DOHH2 (cell line): ENCODE measurements at regions not wholly inside any gene's neighbourhood (a gene's known extent, or its start where the extent isn't known, plus 50 kb on each side); places are given as distances from the start of the nearest gene placed in this dataset.

ENCODE experiments used
- H3F3A ChIP-seq: fragments of 200-600 bp; sonication (generic), shearing (Covaris generic); 2 replicates; pipeline ENCODE4 v1.6.0; 2016; ENCODE audit warnings: antibody characterized with exemption, mild to moderate bottlenecking; ENCODE audit not compliant: control insufficient read depth, insufficient read depth
- H3K27ac ChIP-seq: fragments of 200-600 bp; sonication (generic); 2 replicates; pipeline ENCODE4 v1.5.1; 2014; ENCODE audit warnings: low read depth, mild to moderate bottlenecking, low read length, moderate library complexity
- H3K27me3 ChIP-seq: fragments of 200-600 bp; sonication (generic); 2 replicates; pipeline ENCODE4 v1.6.1; 2014; ENCODE audit warnings: mild to moderate bottlenecking, low read length, mixed read lengths; ENCODE audit not compliant: control insufficient read depth
- H3K36me3 ChIP-seq: fragments of 200-600 bp; sonication (generic); 2 replicates; pipeline ENCODE4 v1.6.1; 2014; ENCODE audit warnings: mild to moderate bottlenecking, low read length, moderate library complexity, mixed read lengths; ENCODE audit not compliant: control insufficient read depth
- H3K4me1 ChIP-seq: fragments of 200-600 bp; sonication (generic); 2 replicates; pipeline ENCODE4 v1.6.1; 2014; ENCODE audit warnings: mild to moderate bottlenecking, low read length, mixed read lengths; ENCODE audit not compliant: control insufficient read depth
- H3K4me2 ChIP-seq: fragments of 200-600 bp; sonication (generic); 2 replicates; pipeline ENCODE4 v1.6.0; 2014; ENCODE audit warnings: mild to moderate bottlenecking, low read length, moderate library complexity
- H3K4me3 ChIP-seq: fragments of 200-600 bp; sonication (generic); 2 replicates; pipeline ENCODE4 v1.5.1; 2014; ENCODE audit warnings: mild to moderate bottlenecking, low read length, mixed read lengths
- H3K79me2 ChIP-seq: fragments of 200-600 bp; sonication (generic); 2 replicates; pipeline ENCODE4 v1.6.1; 2014; ENCODE audit warnings: mild to moderate bottlenecking, low read length, mixed read lengths; ENCODE audit not compliant: control insufficient read depth
- H3K9me2 ChIP-seq: fragments of 200-600 bp; sonication (generic); replicated peaks from 2 replicates; pipeline ENCODE4 v1.6.1; 2014; ENCODE audit warnings: mild to moderate bottlenecking, low read length, mixed read lengths; ENCODE audit not compliant: control insufficient read depth
- H3K9me3 ChIP-seq: fragments of 200-600 bp; sonication (generic); 2 replicates; pipeline ENCODE4 v1.6.1; 2014; ENCODE audit warnings: antibody characterized with exemption, low read length, mixed read lengths; ENCODE audit not compliant: control insufficient read depth, insufficient read depth
- H4K20me1 ChIP-seq: fragments of 200-600 bp; sonication (generic); 2 replicates; pipeline ENCODE4 v1.6.0; 2014; ENCODE audit warnings: low read depth, mild to moderate bottlenecking, antibody characterized with exemption, low read length, moderate library complexity; ENCODE audit not compliant: control insufficient read depth, insufficient read depth
- CTCF ChIP-seq: fragments of 200-600 bp; sonication (generic); IDR thresholded peaks from one replicate; pipeline ENCODE4 v1.5.1; 2014; ENCODE audit warnings: antibody characterized with exemption, mild to moderate bottlenecking, low read depth, low read length; ENCODE audit not compliant: poor library complexity, severe bottlenecking
- EZH2phosphoT487 ChIP-seq: fragments of 200-600 bp; sonication (generic); IDR thresholded peaks from 2 replicates; pipeline ENCODE4 v1.6.1; 2017; ENCODE audit warnings: borderline replicate concordance, mild to moderate bottlenecking, antibody characterized with exemption, low read length, moderate library complexity, mixed read lengths

- Histone ChIP-seq H3K27ac (no peak overlapping the region), H3F3A (no peaks in the 10 kb centered on the region), H4K20me1 (no peaks in the 10 kb centered on the region), H3K9me2 (no peaks in the 10 kb centered on the region), H3K36me3 (no peaks in the 10 kb centered on the region), H3K79me2 (no peaks in the 10 kb centered on the region), H3K4me3 (no peak overlapping the region), H3K4me2 (no peak overlapping the region), H3K9me3 (peaks cover 3% of the 10 kb centered on the region; the same call in 1 of the 2 replicates), H3K27me3 (no peaks in the 10 kb centered on the region), H3K4me1 (no peaks in the 10 kb centered on the region)
- TF ChIP-seq CTCF (no peak), EZH2phosphoT487 (no peak)
Measured at GRCh38 chr17:79508291-79508716, 102.5 kb downstream of the RBFOX3 start.

- H3K4me1 ChIP-seq, result no peaks in the 10 kb centered on the region
- no peaks in the 10 kb centered on the region for H3F3A ChIP-seq
- H4K20me1 ChIP-seq, result no peaks in the 10 kb centered on the region
- no peak overlapping the region for H3K4me2 ChIP-seq
- H3K4me3 ChIP-seq, result no peak overlapping the region
- no peaks in the 10 kb centered on the region for H3K9me3 ChIP-seq
- no peaks in the 10 kb centered on the region for H3K27me3 ChIP-seq
- no peaks in the 10 kb centered on the region for H3K79me2 ChIP-seq
- no peak overlapping the region for H3K27ac ChIP-seq
- H3K36me3 ChIP-seq, result no peaks in the 10 kb centered on the region
- TF ChIP-seq EZH2phosphoT487 (no peak), CTCF (no peak)
- no peaks in the 10 kb centered on the region for H3K9me2 ChIP-seq
Measured at GRCh38 chr17:79506955-79507354, 103.9 kb downstream of the RBFOX3 start.

GRCh38 chr17:79506150-79506870, 104.5 kb downstream of the RBFOX3 start:
- Histone ChIP-seq H3F3A (no peaks in the 10 kb centered on the region), H3K79me2 (no peaks in the 10 kb centered on the region), H3K36me3 (no peaks in the 10 kb centered on the region), H4K20me1 (no peaks in the 10 kb centered on the region), H3K27ac (no peak overlapping the region), H3K9me3 (no peaks in the 10 kb centered on the region), H3K4me2 (no peak overlapping the region), H3K4me1 (no peaks in the 10 kb centered on the region), H3K27me3 (no peaks in the 10 kb centered on the region), H3K4me3 (no peak overlapping the region), H3K9me2 (no peaks in the 10 kb centered on the region)
- no peak for TF ChIP-seq EZH2phosphoT487
- TF ChIP-seq CTCF, result no peak
